ENCODE measurements at regions not wholly inside any gene's neighbourhood (a gene's known extent, or its start where the extent isn't known, plus 50 kb on each side); places are given as distances from the start of the nearest gene placed in this dataset.

DNA sequence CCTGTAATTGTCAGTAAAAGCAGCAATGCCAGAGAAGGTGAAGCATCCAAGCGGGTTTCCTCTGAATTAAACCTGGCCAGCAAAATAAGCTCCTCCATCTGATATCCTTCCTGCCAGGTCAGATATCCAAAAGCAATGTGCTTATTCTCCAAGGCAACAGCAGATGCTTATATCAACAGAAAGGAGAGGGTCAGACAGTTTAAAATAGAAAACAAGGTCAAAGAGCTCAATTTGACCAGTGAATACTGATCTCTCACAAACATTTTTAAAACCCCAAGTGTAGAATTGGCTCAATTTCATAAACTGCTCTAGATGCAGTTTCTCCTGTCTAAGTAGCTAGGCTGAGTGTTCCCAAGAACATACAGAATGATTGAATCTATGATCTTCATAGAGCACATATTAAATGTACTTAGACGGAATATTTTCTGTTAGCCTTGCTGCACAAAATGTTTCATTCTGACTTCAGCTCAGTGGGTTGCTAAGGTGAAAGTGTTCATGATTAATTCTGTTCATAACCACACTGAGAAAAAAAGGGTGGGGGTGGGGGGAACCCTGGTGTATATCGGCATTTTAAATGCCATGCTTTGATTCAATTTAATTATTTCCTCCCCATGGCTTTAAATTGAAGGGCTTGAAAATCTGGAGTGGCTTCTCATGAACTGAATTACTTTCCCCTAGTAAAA, 174.2 kb upstream of the ARHGAP20 start:
- WGBS, result 89% methylated on average over 3 of the region's 3 CpGs
- Histone ChIP-seq H3K27ac (ENCODE audit: low read depth in 1 of 2, low read length in 2 of 2) (no peak overlapping the region), H3K9ac (ENCODE audit: low read depth in 1 of 2, low read length in 2 of 2) (no peak overlapping the region), H3K4me1 (ENCODE audit: control insufficient read depth in 4 of 4, insufficient read depth in 4 of 4, low read length in 3 of 4) (no peaks in the 10 kb centered on the region), H3K27me3 (ENCODE audit: control insufficient read depth in 4 of 4, insufficient read depth in 4 of 4, low read length in 3 of 4) (no peaks in the 10 kb centered on the region), H3K4me3 (ENCODE audit: low read depth in 1 of 3, low read length in 3 of 3) (no peak overlapping the region), H3K9me3 (ENCODE audit: control insufficient read depth in 4 of 4, low read length in 3 of 4) (no peaks in the 10 kb centered on the region), H3K36me3 (ENCODE audit: control insufficient read depth in 4 of 4, insufficient read depth in 3 of 4, low read depth in 1 of 4, low read length in 3 of 4) (no peaks in the 10 kb centered on the region)
- no peak for TF ChIP-seq FOXA2 (IDR thresholded peaks at IDR 0.05)
- TF ChIP-seq HNF4A (conservative IDR thresholded peaks at IDR 0.05), result no peak
- TF ChIP-seq, protein P1, sequence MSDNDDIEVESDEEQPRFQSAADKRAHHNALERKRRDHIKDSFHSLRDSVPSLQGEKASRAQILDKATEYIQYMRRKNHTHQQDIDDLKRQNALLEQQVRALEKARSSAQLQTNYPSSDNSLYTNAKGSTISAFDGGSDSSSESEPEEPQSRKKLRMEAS (IDR thresholded peaks at IDR 0.05), result no peak
- no peak for TF ChIP-seq EGR1 (IDR thresholded peaks at IDR 0.05; ENCODE audit: low read depth in 2 of 2)
- no peak for TF ChIP-seq SP1 (IDR thresholded peaks at IDR 0.05)
- TF ChIP-seq RXRA (IDR thresholded peaks at IDR 0.05), result no peak
- no peak for TF ChIP-seq TAF1 (conservative IDR thresholded peaks at IDR 0.05)
- no peak for TF ChIP-seq YY1 (IDR thresholded peaks at IDR 0.05)
- no peak for TF ChIP-seq GABPA (IDR thresholded peaks at IDR 0.05 in 1 of 2, conservative IDR thresholded peaks at IDR 0.05 in 1 of 2)
- TF ChIP-seq, protein P2, sequence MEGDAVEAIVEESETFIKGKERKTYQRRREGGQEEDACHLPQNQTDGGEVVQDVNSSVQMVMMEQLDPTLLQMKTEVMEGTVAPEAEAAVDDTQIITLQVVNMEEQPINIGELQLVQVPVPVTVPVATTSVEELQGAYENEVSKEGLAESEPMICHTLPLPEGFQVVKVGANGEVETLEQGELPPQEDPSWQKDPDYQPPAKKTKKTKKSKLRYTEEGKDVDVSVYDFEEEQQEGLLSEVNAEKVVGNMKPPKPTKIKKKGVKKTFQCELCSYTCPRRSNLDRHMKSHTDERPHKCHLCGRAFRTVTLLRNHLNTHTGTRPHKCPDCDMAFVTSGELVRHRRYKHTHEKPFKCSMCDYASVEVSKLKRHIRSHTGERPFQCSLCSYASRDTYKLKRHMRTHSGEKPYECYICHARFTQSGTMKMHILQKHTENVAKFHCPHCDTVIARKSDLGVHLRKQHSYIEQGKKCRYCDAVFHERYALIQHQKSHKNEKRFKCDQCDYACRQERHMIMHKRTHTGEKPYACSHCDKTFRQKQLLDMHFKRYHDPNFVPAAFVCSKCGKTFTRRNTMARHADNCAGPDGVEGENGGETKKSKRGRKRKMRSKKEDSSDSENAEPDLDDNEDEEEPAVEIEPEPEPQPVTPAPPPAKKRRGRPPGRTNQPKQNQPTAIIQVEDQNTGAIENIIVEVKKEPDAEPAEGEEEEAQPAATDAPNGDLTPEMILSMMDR (IDR thresholded peaks at IDR 0.05; ENCODE audit: low read depth, low read length, missing input control), result no peak
- no peak for TF ChIP-seq RAD21 (IDR thresholded peaks at IDR 0.05)
- TF ChIP-seq, protein P3, sequence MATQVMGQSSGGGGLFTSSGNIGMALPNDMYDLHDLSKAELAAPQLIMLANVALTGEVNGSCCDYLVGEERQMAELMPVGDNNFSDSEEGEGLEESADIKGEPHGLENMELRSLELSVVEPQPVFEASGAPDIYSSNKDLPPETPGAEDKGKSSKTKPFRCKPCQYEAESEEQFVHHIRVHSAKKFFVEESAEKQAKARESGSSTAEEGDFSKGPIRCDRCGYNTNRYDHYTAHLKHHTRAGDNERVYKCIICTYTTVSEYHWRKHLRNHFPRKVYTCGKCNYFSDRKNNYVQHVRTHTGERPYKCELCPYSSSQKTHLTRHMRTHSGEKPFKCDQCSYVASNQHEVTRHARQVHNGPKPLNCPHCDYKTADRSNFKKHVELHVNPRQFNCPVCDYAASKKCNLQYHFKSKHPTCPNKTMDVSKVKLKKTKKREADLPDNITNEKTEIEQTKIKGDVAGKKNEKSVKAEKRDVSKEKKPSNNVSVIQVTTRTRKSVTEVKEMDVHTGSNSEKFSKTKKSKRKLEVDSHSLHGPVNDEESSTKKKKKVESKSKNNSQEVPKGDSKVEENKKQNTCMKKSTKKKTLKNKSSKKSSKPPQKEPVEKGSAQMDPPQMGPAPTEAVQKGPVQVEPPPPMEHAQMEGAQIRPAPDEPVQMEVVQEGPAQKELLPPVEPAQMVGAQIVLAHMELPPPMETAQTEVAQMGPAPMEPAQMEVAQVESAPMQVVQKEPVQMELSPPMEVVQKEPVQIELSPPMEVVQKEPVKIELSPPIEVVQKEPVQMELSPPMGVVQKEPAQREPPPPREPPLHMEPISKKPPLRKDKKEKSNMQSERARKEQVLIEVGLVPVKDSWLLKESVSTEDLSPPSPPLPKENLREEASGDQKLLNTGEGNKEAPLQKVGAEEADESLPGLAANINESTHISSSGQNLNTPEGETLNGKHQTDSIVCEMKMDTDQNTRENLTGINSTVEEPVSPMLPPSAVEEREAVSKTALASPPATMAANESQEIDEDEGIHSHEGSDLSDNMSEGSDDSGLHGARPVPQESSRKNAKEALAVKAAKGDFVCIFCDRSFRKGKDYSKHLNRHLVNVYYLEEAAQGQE (IDR thresholded peaks at IDR 0.05), result no peak
- TF ChIP-seq, protein P4, sequence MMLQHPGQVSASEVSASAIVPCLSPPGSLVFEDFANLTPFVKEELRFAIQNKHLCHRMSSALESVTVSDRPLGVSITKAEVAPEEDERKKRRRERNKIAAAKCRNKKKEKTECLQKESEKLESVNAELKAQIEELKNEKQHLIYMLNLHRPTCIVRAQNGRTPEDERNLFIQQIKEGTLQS (IDR thresholded peaks at IDR 0.05), result no peak
- TF ChIP-seq HNF4G (IDR thresholded peaks at IDR 0.05), result no peak
- no peak for TF ChIP-seq NR2F2 (IDR thresholded peaks at IDR 0.05)
- TF ChIP-seq, protein P5, sequence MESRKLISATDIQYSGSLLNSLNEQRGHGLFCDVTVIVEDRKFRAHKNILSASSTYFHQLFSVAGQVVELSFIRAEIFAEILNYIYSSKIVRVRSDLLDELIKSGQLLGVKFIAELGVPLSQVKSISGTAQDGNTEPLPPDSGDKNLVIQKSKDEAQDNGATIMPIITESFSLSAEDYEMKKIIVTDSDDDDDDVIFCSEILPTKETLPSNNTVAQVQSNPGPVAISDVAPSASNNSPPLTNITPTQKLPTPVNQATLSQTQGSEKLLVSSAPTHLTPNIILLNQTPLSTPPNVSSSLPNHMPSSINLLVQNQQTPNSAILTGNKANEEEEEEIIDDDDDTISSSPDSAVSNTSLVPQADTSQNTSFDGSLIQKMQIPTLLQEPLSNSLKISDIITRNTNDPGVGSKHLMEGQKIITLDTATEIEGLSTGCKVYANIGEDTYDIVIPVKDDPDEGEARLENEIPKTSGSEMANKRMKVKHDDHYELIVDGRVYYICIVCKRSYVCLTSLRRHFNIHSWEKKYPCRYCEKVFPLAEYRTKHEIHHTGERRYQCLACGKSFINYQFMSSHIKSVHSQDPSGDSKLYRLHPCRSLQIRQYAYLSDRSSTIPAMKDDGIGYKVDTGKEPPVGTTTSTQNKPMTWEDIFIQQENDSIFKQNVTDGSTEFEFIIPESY (IDR thresholded peaks at IDR 0.05), result no peak
- TF ChIP-seq JUND (IDR thresholded peaks at IDR 0.05), result no peak
- DNase-seq (ENCODE audit: low spot score), result no peak
